Coronary artery (tissue), 2 donors: ENCODE measurements at regions not wholly inside any gene's neighbourhood (a gene's known extent, or its start where the extent isn't known, plus 50 kb on each side); places are given as distances from the start of the nearest gene placed in this dataset.

Experiments
- DNase-seq: peaks from one replicate; pipeline ENCODE4 v3.0.0-alpha.2; 2017; ENCODE audit warnings: low spot score
- H3K27ac ChIP-seq, 2 donors: fragments of 200-600 bp; sonication (generic); one replicate each; pipeline ENCODE4 v1.5.1; 2016 to 2019
- H3K4me3 ChIP-seq: fragments of 200-600 bp; sonication (generic); 2 replicates; pipeline ENCODE4 v1.5.1; 2016; ENCODE audit warnings: mild to moderate bottlenecking, moderate library complexity
- TF ChIP-seq, protein P1 (sequence below): fragments of 200-600 bp; sonication (generic); IDR thresholded peaks from one replicate; pipeline ENCODE4 v1.5.1; 2019; ENCODE audit warnings: antibody characterized with exemption

- TF ChIP-seq, protein P1, sequence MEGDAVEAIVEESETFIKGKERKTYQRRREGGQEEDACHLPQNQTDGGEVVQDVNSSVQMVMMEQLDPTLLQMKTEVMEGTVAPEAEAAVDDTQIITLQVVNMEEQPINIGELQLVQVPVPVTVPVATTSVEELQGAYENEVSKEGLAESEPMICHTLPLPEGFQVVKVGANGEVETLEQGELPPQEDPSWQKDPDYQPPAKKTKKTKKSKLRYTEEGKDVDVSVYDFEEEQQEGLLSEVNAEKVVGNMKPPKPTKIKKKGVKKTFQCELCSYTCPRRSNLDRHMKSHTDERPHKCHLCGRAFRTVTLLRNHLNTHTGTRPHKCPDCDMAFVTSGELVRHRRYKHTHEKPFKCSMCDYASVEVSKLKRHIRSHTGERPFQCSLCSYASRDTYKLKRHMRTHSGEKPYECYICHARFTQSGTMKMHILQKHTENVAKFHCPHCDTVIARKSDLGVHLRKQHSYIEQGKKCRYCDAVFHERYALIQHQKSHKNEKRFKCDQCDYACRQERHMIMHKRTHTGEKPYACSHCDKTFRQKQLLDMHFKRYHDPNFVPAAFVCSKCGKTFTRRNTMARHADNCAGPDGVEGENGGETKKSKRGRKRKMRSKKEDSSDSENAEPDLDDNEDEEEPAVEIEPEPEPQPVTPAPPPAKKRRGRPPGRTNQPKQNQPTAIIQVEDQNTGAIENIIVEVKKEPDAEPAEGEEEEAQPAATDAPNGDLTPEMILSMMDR, result no peak
- no peak overlapping the region for H3K27ac ChIP-seq
- DNase-seq, result no peak
These were observed 600.7 kb upstream of the ID2 start for GRCh38 chr2:8081130-8081529.

GRCh38 chr2:8082840-8083239, 599.0 kb upstream of the ID2 start:
- Histone ChIP-seq H3K4me3 (no peak overlapping the region), H3K27ac (no peak overlapping the region)
- TF ChIP-seq, protein P1, result no peak
- no peak for DNase-seq

More at GRCh38 chr2:8081130-8081529, 600.7 kb upstream of the ID2 start:
- H3K4me3 ChIP-seq, result no peak overlapping the region

- H3K4me3 ChIP-seq, result no peak overlapping the region
- TF ChIP-seq, protein P1, result no peak
- no peak for DNase-seq
- H3K27ac ChIP-seq, result no peak overlapping the region
These were observed 595.5 kb upstream of the ID2 start for GRCh38 chr2:8086357-8086756.

- Histone ChIP-seq H3K4me3 (no peak overlapping the region), H3K27ac (no peak overlapping the region)
- DNase-seq, result no peak
- TF ChIP-seq, protein P1, result no peak
These were observed 594.9 kb upstream of the ID2 start for GRCh38 chr2:8086796-8087479.

DNA sequence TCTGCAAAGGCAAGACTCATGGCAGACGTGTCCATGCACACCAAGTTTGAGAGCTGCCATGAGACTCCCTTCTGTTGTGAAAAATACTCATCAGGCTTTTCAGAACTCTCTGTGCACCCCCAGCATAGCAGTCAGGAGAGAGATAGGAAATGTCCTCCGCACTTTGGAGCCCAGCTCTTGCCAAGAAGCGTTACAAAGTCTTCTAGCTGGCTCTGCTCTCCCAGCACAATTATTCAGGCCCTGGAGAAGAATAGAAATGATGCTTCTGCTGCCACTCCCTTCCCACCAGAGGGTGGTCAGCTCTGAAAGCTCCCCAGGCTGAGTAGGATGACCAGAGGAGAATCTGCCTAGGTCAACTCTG, 594.4 kb upstream of the ID2 start:
- H3K27ac ChIP-seq, result no peak overlapping the region
- TF ChIP-seq, protein P1, result no peak
- no peak overlapping the region for H3K4me3 ChIP-seq
- DNase-seq, result no peak

- no peak for DNase-seq
- Histone ChIP-seq H3K4me3 (no peak overlapping the region), H3K27ac (no peak overlapping the region)
- TF ChIP-seq, protein P1, result no peak
These were observed 593.0 kb upstream of the ID2 start for GRCh38 chr2:8088810-8089209.

DNA sequence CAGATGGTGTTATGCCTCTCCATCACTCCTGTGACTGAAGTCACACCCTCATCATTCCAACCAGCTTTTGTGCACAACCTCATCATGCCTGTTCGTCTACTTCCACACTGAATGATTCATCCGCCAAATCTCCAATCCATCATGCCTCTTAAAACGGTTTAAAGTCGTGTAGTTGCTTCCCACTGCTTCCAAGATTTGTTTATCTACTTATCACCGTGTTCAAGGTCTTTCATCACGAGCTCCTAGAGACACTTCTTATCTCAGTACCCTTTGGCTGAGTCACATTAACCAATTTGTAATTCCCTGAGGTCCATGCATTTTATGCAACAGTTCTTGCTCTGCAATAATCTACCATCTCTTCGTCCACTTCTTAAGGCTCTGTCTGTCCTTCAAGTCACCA, 592.3 kb upstream of the ID2 start:
- no peak for DNase-seq
- no peak overlapping the region for H3K27ac ChIP-seq
- TF ChIP-seq, protein P1, result no peak

More for the DNA sequence above, 592.3 kb upstream of the ID2 start:
- no peak overlapping the region for H3K4me3 ChIP-seq
